Thoracic aorta (tissue), 2 donors: ENCODE measurements at regions not wholly inside any gene's neighbourhood (a gene's known extent, or its start where the extent isn't known, plus 50 kb on each side); places are given as distances from the start of the nearest gene placed in this dataset.

Experiments used
- ATAC-seq: fragments of 150-250 bp; one replicate; pipeline ENCODE4 v1.8.0; 2017; ENCODE audit warnings: low read depth; ENCODE audit not compliant: insufficient number of reproducible peaks, low FRiP score
- DNase-seq: peaks from one replicate; pipeline ENCODE4 v3.0.0-alpha.2; 2020; ENCODE audit warnings: low spot score
- H3K27ac ChIP-seq, 2 donors: fragments of 200-600 bp; sonication (generic); 1 replicate in 1 of 2; 2 replicates in 1 of 2; pipeline ENCODE4 v1.5.1; 2016; ENCODE audit warnings: mild to moderate bottlenecking in 2 of 2, moderate library complexity in 2 of 2
- H3K27me3 ChIP-seq: fragments of 200-600 bp; sonication (generic); replicated peaks from 2 replicates; pipeline ENCODE4 v1.6.0; 2016; ENCODE audit warnings: mild to moderate bottlenecking; ENCODE audit not compliant: insufficient read depth
- H3K36me3 ChIP-seq: fragments of 200-600 bp; sonication (generic); one replicate; pipeline ENCODE4 v1.5.1; 2016
- H3K4me1 ChIP-seq, 2 donors: fragments of 200-600 bp; sonication (generic); 1 replicate in 1 of 2; 2 replicates in 1 of 2; pipeline versions ENCODE4 v1.5.1 to v1.6.0; 2016; ENCODE audit warnings: low read depth in 2 of 2, mild to moderate bottlenecking in 1 of 2; ENCODE audit not compliant: control insufficient read depth in 1 of 2
- H3K4me3 ChIP-seq: fragments of 200-600 bp; sonication (generic); 2 replicates; pipeline ENCODE4 v1.5.1; 2016; ENCODE audit warnings: mild to moderate bottlenecking
- H3K9me3 ChIP-seq: fragments of 200-600 bp; sonication (generic); 2 replicates; pipeline ENCODE4 v1.5.1; 2016
- TF ChIP-seq, protein P1 (sequence below): fragments of 200-600 bp; sonication (generic); IDR thresholded peaks from one replicate; pipeline ENCODE4 v1.5.1; 2019; ENCODE audit warnings: antibody characterized with exemption

DNA sequence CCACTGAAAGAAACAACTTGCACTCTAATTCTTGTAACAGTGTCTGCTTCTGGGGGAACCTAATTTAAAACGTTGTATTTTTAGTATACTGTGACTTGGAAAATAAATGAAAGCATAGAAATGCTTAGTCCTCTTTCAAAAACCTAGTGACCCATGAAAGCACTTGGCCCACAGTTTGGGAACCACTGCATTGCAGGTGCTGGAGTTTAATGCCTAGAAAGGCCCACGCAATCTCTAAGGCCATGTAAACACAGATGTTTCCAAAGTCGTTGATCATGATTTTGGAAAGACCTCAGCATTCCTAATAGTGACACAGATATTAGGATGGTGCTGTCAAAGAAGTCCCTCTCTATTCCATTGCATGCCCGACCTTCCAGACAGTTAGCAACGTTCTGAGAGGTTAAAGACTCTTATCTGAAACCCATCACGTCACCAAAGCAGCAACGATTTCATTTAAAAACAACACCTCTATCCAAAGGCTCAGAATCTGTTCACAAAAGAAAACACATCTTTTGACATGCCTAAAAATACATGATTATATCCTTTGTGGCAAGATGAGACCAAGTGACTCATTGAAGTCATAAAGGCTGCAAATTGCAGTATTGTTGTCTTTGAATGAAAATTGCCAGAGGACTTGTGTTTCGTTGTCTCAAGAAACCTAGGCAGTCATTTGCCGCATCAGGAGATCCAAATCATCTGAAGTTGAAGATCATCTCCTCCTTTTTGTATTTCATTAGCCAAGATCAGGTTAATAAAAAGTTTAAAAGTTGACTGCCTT, 328.0 kb upstream of the ZNF507 start:
- DNase-seq (no peak), ATAC-seq (no peak)
- TF ChIP-seq, protein P1, sequence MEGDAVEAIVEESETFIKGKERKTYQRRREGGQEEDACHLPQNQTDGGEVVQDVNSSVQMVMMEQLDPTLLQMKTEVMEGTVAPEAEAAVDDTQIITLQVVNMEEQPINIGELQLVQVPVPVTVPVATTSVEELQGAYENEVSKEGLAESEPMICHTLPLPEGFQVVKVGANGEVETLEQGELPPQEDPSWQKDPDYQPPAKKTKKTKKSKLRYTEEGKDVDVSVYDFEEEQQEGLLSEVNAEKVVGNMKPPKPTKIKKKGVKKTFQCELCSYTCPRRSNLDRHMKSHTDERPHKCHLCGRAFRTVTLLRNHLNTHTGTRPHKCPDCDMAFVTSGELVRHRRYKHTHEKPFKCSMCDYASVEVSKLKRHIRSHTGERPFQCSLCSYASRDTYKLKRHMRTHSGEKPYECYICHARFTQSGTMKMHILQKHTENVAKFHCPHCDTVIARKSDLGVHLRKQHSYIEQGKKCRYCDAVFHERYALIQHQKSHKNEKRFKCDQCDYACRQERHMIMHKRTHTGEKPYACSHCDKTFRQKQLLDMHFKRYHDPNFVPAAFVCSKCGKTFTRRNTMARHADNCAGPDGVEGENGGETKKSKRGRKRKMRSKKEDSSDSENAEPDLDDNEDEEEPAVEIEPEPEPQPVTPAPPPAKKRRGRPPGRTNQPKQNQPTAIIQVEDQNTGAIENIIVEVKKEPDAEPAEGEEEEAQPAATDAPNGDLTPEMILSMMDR: no peak
- H3K27ac ChIP-seq: no peak overlapping the region
- no peaks in the 10 kb centered on the region for H3K27me3 ChIP-seq
- H3K4me1 ChIP-seq: no peaks in the 10 kb centered on the region
- no peaks in the 10 kb centered on the region for H3K9me3 ChIP-seq
- no peaks in the 10 kb centered on the region for H3K36me3 ChIP-seq
- H3K4me3 ChIP-seq: no peak overlapping the region

DNA sequence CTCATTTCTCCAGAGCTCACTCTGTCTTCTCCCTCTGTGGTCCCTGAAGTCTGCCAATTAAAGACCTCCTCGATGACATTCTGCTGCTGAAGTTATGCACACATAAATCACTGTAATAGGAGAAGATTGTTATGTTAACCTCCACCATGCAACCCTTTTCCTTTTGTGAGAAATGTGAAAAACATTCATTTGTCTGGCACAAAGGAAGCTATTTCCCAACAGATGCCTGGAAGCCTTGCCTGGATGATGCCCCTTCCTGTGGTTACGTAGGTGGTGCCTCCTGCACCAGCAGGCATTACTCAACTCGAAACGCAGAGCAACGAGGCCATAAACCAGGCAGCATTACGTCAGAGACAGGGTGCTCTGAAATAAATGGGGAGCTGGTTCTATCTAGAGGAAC, 327.4 kb upstream of the ZNF507 start:
- H3K27ac ChIP-seq: no peak overlapping the region
- H3K36me3 ChIP-seq: no peaks in the 10 kb centered on the region
- no peak for ATAC-seq
- no peak overlapping the region for H3K4me3 ChIP-seq
- H3K4me1 ChIP-seq: no peaks in the 10 kb centered on the region
- no peaks in the 10 kb centered on the region for H3K27me3 ChIP-seq
- DNase-seq: no peak
- H3K9me3 ChIP-seq: no peaks in the 10 kb centered on the region
- TF ChIP-seq, protein P1: no peak

DNA sequence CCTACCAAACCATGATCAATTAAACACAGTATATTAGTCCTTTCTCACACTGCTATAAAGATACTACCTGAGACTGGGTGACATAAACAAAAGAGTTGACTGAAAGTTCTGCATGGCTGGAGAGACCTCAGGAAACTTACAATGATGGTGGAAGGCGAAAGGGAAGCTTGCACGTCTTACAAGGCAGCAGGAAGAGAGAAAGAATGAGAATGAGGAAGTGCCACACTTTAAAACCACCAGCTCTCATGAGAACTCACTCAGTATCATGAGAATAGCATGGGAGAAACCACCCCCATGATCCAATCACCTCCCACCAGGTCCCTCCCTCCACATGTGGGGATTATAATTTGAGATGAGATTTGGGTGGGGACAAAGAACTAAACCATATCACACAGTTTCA, 324.9 kb upstream of the ZNF507 start:
- H3K36me3 ChIP-seq: no peaks in the 10 kb centered on the region
- TF ChIP-seq, protein P1: no peak
- no peak for ATAC-seq
- no peaks in the 10 kb centered on the region for H3K9me3 ChIP-seq
- no peaks in the 10 kb centered on the region for H3K27me3 ChIP-seq
- no peaks in the 10 kb centered on the region for H3K4me1 ChIP-seq
- no peak overlapping the region for H3K27ac ChIP-seq
- no peak overlapping the region for H3K4me3 ChIP-seq
- no peak for DNase-seq

DNA sequence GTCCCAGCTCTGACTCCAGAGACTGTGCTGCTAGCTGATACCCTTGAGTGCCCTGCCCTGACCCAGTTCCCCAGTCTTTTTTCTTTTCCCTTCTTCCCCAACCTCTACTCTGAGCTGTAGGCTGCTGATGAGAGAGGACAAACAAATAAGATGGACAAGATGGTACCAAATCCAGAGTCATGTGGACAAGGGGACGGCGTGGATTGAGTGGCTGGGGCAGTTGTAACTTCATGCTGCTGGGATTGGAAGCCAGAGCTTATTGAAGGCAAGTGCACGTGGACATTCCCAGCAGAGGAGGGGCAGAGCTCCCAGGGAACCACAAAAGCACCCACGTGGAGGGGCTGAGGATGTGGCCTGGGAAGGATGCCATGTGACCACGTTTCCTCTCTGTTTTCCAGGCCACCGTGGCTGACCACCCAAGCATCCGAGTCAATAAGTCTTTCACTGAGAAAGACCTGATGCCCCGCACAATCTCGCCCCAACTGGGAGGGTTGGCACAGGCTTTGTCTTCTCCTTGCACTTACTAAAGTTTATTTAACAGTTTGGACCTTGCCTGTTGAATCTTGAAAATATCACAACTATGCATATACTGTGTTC, 323.3 kb upstream of the ZNF507 start:
- TF ChIP-seq, protein P1: no peak
- no peak overlapping the region for H3K27ac ChIP-seq
- ATAC-seq (no peak), DNase-seq (no peak)
- no peaks in the 10 kb centered on the region for H3K4me1 ChIP-seq
- no peaks in the 10 kb centered on the region for H3K36me3 ChIP-seq
- no peak overlapping the region for H3K4me3 ChIP-seq
- no peaks in the 10 kb centered on the region for H3K9me3 ChIP-seq
- H3K27me3 ChIP-seq: no peaks in the 10 kb centered on the region

DNA sequence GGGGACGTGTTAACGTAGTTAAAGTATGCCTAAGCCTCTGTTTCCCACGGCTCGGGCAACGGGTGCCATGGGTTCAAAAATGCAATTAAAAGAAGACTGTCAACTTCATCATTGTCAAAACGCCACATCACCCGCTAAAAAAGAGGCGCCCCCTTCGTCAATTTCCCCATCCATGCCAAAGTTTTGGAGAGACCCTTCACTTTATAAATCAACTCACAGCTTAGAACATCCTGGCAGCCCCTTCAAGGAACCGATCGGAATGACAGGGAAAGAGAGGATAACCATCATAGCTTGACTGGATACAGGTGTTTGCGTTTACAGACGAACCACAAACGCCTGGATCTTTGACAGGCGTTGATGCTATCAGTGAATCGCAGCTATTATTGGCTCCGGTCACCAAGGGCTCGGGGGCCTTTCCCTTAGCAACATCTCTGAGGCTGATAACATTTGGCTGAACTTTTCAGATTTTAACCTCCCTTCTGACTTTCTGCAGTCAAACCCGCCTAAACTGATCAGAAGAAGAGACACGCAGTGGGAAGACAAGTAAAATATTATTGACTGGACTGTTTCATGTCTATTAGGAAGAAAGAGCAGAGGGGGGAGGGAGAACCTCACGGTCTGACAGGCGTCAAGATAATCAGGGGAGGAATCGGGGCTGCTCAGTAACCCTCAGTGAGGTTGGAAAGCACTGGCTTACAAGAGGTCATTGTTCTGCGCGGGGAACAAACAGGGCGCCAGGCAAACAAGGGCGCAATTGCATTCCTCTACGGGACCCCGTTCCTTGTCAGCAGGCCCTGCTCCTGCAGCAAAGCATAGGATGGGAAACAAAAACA, 322.5 kb upstream of the ZNF507 start:
- Histone ChIP-seq H3K27ac (no peak overlapping the region), H3K27me3 (no peaks in the 10 kb centered on the region), H3K4me1 (no peaks in the 10 kb centered on the region), H3K36me3 (no peaks in the 10 kb centered on the region), H3K4me3 (no peak overlapping the region), H3K9me3 (no peaks in the 10 kb centered on the region)
- ATAC-seq (no peak), DNase-seq (no peak)
- TF ChIP-seq, protein P1: no peak
